ENCODE measurements at regions not wholly inside any gene's neighbourhood (a gene's known extent, or its start where the extent isn't known, plus 50 kb on each side); places are given as distances from the start of the nearest gene placed in this dataset.

DNA sequence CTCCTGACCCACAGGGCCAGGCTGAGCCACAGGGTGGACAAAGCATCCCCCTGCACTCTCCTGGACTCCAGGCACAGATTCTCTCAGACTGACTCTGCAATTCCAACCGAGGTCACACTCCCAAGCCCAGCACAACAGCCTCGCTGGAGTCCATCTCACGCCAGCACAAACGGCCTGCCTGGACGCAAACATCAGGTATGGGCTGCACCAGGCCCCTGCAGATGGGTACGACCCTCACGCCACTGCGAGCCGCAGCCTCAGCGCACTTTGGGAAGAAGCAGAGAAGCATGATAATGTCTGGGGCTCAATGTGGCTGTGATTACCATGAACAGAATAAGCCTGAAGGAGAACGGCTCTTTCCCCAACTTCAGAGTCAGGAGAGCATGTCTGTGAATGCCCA lies 66.4 kb upstream of the CFAP46 start:
- H3K27me3 ChIP-seq (replicated peaks in 1 of 7): no peaks in the 10 kb centered on the region
- H3K27ac ChIP-seq: peak overlapping the region in 4 of 8 donors; percentile 36 to 84 (median 75)
- intact Hi-C loops (cut with DNase I; ENCODE audit: low total_unique reads): no loop called here
- DNase-seq: no peak
- no peak for TF ChIP-seq POLR2AphosphoS5 (IDR thresholded peaks at IDR 0.05)
- TF ChIP-seq POLR2A (IDR thresholded peaks at IDR 0.05): no peak
- TF ChIP-seq, protein P1, sequence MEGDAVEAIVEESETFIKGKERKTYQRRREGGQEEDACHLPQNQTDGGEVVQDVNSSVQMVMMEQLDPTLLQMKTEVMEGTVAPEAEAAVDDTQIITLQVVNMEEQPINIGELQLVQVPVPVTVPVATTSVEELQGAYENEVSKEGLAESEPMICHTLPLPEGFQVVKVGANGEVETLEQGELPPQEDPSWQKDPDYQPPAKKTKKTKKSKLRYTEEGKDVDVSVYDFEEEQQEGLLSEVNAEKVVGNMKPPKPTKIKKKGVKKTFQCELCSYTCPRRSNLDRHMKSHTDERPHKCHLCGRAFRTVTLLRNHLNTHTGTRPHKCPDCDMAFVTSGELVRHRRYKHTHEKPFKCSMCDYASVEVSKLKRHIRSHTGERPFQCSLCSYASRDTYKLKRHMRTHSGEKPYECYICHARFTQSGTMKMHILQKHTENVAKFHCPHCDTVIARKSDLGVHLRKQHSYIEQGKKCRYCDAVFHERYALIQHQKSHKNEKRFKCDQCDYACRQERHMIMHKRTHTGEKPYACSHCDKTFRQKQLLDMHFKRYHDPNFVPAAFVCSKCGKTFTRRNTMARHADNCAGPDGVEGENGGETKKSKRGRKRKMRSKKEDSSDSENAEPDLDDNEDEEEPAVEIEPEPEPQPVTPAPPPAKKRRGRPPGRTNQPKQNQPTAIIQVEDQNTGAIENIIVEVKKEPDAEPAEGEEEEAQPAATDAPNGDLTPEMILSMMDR (IDR thresholded peaks at IDR 0.05 in 8 of 11, conservative IDR thresholded peaks at IDR 0.05 in 3 of 11): no peak
- WGBS, 5 donors: 86 to 97% (median 91%) methylated on average over 11 of the region's 11 CpGs
- no peaks in the 10 kb centered on the region for H3K36me3 ChIP-seq
- H3K4me3 ChIP-seq: no peak overlapping the region
- H3K9me3 ChIP-seq: no peaks in the 10 kb centered on the region
- peaks cover 0 to 39% (median 13%) of the 10 kb centered on the region in 6 donors for H3K4me1 ChIP-seq

DNA sequence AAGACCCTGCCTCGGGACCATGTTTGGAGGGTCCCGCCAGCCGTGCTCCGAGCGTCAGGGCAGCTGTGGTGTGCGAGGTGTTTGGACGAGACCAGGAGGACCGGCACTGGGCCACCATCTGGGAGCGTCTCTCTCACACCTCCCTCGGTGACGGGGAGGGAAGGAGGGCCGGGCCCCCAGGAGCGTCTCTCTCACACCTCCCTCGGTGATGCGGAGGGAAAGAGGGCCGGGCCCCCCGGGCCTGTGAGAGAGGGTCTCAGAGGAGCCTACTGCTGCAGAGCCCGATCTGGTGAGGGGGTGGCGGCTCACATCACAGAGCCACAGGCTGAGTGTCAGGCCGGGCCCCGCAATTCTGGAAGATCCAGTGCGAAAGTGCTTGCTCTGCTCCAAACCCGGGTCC lies 65.8 kb upstream of the CFAP46 start:
- no peaks in the 10 kb centered on the region for H3K36me3 ChIP-seq
- H3K9me3 ChIP-seq: no peaks in the 10 kb centered on the region
- H3K4me1 ChIP-seq: peaks cover 0 to 34% (median 12%) of the 10 kb centered on the region in 6 donors
- intact Hi-C loops (cut with DNase I; ENCODE audit: low total_unique reads): no loop called here
- no peak overlapping the region for H3K4me3 ChIP-seq
- H3K27me3 ChIP-seq (replicated peaks in 1 of 7): no peaks in the 10 kb centered on the region
- no peak for DNase-seq
- TF ChIP-seq POLR2AphosphoS5 (IDR thresholded peaks at IDR 0.05) (no peak), POLR2A (IDR thresholded peaks at IDR 0.05) (no peak)
- TF ChIP-seq, protein P1 (IDR thresholded peaks at IDR 0.05 in 8 of 11, conservative IDR thresholded peaks at IDR 0.05 in 3 of 11): no peak
- WGBS, 5 donors: 85 to 91% (median 87%) methylated on average over 12 to 23 of the region's 23 CpGs
- peak overlapping the region in 2 of 8 donors; percentile 79 to 84 for H3K27ac ChIP-seq

DNA sequence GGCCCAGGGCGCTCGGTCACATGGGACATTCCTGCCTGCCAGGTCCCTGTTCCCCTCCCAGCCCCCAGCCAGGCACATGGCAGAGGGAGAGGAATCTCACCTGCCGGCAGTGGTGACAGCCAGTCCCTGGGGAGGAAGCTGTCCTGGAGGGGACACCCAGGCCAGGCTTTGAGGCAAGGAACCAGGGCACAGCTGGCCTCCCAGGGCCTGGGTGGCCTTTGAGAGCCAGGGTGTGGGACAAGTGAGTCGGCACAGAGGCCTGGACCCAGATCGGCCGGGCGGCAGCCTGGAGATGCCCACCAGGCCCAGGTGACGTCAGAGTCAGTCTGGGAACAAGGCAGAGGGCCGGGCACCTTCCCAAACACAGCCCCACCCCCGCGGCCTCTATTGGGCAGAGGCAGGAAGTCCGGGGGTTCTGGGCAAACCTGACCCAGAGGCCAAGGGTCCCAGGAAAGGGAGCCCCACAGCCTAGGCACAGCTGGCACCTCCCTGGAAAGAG lies 65.0 kb upstream of the CFAP46 start:
- DNase-seq: no peak
- TF ChIP-seq, protein P1 (IDR thresholded peaks at IDR 0.05 in 8 of 11, conservative IDR thresholded peaks at IDR 0.05 in 3 of 11): no peak
- TF ChIP-seq POLR2AphosphoS5 (IDR thresholded peaks at IDR 0.05) (no peak), POLR2A (IDR thresholded peaks at IDR 0.05) (no peak)
- 75 to 89% (median 84%) methylated on average over 11 to 12 of the region's 12 CpGs for WGBS, 5 donors

DNA sequence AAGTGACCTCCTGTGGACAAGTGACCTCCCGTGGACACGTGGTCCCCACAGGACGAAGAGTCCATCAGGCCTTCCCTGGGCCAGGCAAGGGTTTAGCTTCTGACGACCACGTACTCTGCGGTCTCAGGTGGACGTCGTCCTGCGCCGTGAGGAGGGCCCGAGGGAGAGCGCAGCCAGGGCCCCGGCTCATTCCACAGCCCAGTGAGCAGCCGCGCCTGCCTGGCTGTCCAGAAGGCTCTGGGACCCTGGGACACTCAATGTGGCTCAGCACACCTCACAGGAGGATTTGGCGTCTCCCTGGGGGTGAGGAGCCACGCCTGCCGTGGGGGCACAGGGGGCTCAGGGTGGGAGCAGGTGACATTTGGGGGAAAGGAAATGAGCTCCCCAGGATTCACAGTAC lies 64.4 kb upstream of the CFAP46 start:
- TF ChIP-seq POLR2A (IDR thresholded peaks at IDR 0.05) (no peak), POLR2AphosphoS5 (IDR thresholded peaks at IDR 0.05) (no peak)
- TF ChIP-seq, protein P1 (IDR thresholded peaks at IDR 0.05 in 8 of 11, conservative IDR thresholded peaks at IDR 0.05 in 3 of 11): no peak
- intact Hi-C loops (cut with DNase I; ENCODE audit: low total_unique reads): no loop called here
- Histone ChIP-seq H3K9me3 (no peaks in the 10 kb centered on the region), H3K4me1 (peaks cover 0 to 26% (median 12%) of the 10 kb centered on the region in 6 donors), H3K4me3 (no peak overlapping the region), H3K36me3 (no peaks in the 10 kb centered on the region), H3K27me3 (replicated peaks in 1 of 7) (peaks cover 0 to 5% (median 0%) of the 10 kb centered on the region in 7 donors), H3K27ac (no peak overlapping the region)
- DNase-seq: no peak
- 76 to 90% (median 88%) methylated on average over 11 to 18 of the region's 18 CpGs for WGBS, 5 donors

More for the DNA sequence above, 65.0 kb upstream of the CFAP46 start:
- H3K9me3 ChIP-seq: no peaks in the 10 kb centered on the region
- intact Hi-C loops (cut with DNase I; ENCODE audit: low total_unique reads): no loop called here
- no peak overlapping the region for H3K27ac ChIP-seq
- H3K4me3 ChIP-seq: no peak overlapping the region
- H3K36me3 ChIP-seq: no peaks in the 10 kb centered on the region
- H3K4me1 ChIP-seq: peaks cover 0 to 26% (median 12%) of the 10 kb centered on the region in 6 donors
- no peaks in the 10 kb centered on the region for H3K27me3 ChIP-seq (replicated peaks in 1 of 7)

All from spleen (tissue), 11 donors.